DMS 273 treated with DMSO at 0.1 percent for 48 hours (cell line): ENCODE measurements at regions not wholly inside any gene's neighbourhood (a gene's known extent, or its start where the extent isn't known, plus 50 kb on each side); places are given as distances from the start of the nearest gene placed in this dataset.

ENCODE experiments used
- DNase-seq: peaks from one replicate; lab custom pipeline; 2025; lab: John Stamatoyannopoulos, UW

DNA sequence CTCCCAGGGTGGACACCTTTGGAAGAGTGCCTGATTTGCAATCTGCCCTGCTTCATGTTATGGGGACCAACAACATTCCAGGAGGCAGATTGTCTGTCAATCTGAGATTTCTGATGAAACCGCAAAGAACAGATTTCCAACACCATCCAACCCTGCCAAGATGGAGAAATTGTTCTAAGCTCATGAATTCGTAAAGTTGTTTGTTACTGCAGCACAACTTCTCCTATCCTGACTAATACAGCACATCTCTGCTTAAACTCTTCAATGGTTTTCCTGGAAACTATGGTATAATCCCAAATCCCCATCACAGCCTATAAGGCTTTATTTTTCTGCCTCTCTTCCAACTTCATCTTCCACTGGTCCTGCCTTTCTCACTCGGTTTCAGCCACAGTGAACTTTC lies 210.3 kb upstream of the TSHZ3 start:
- no peak for DNase-seq

DNA sequence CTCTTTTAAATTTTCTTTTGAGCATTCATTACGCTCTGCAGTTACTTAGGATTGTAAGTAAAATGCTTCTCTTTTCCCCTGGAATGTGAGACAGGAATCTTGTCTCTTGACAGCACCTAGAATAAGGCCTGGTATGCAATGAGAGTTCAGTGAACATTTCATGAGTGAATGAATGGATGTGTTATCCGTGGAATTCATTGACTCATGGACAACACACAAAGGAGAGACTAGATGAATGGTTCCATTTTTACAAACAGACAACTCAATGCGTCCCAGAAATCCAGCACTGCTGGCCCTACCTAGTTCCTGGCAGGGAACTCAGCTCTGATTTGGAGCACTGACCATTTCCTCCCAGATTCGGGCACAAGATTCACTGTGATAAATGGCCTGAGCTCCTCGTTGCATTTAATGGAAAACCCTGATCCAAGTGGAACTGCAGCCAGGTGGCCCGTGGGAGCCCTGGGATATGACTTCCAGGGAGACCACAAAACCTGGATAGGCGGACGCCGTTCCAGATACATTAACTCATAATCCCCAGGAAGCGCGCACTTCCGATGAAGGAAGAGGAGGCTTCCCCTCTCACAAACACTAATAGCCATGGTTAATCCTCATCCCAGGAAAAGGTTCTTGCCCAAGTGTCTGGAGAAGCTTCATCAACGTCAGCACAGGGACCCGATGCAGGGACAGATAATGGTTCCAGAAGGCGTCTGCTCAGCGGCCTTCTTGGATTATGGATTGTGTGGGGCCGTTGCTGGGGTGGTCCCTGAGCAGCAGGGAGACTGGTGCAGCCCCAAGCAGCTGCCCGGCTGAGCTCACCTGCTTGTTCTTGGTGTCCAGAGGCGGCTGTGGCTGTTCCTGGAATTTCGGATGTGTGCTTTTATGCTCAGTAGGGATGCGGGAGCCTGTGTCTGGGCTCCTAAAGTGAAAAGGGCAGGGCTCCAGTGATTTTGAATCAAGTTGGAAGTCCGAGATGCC lies 211.1 kb upstream of the TSHZ3 start:
- DNase-seq, result no peak

DNA sequence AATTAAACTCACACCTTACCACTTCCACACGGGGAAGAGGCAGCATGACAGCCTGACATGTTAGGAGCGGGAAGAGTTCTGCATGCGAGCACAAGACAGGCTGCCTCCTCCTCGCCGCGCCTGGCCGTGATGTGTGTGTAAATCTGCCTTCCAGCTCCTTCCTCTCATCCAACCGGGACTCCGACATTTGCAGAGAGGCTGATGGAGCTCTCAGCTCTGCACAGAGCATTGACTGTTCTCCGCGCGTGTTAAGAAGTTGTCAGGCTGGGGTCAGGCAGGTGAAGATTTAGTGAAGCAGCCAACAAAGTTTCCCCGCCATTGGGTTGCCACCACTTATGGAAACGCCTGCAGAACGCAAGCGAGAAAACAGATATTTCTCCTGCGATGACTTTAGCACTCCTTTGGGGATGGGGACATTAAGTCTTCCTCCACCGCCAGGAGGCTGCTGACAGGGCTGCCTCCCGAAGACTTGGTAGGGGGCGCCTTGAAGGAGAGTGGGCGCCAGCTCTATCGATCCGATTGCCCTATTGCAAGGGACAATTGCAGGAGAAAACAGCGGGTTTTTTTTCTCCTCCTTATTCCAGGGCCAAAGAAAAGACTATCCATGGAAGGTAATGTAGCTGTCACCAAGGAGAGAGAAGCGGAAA lies 213.9 kb upstream of the TSHZ3 start:
- DNase-seq, result no peak

DNA sequence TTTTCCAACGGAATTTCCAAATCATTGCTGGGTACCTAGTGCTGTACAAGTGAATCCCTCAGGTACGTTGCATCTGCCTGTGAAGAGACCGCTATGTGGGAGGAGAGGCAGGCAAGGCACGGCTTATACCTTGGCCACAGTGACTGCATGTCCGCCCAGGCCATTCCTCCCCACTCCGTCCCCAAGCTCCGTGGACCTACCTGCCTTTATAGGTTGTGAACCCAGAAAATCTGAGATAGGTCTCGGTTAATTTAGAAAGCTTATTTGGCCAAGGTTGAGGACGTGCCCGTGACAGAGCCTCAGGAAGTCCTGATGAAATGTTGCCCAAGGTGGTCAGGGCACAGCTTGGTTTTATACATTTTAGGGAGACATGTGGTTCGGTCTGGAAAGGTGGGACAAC lies 218.5 kb upstream of the TSHZ3 start:
- no peak for DNase-seq

DNA sequence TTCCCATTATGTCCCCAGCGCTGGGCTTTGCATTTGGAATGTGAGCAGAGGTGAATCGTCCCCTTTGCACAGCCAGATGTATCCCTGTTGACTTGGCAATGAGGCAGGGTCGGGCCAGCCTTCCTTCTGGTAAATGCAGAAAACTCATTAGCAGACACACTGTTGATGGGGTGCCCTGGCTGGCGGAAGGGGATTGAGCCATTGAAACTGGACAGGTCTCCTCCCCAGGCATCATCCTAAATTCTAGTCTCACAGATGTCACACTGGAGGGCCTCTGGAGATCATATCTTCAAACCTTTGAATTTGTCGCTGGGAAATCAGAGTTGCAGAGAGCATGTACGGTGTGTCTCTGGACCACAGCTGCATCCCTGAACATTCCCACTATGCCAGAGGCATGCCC lies 219.5 kb upstream of the TSHZ3 start:
- no peak for DNase-seq

DNA sequence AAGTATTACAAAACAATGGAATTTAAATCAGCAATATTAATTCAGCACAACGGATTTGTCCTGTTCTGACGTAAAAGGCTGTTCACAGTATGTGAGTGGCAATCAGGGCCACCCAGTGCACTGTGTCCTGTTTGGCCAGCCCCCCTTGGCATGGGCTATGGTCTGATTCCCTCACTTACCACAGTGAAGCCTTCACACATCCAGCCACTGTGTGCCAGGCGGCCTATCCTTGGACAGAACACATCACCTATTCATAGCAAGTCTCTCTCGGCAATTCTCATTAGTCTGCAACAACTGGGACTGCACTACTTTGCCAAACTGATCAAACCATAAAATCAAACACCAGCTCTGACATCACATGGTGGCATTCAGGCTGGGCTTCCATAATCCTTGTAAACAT lies 221.5 kb upstream of the TSHZ3 start:
- no peak for DNase-seq

DNA sequence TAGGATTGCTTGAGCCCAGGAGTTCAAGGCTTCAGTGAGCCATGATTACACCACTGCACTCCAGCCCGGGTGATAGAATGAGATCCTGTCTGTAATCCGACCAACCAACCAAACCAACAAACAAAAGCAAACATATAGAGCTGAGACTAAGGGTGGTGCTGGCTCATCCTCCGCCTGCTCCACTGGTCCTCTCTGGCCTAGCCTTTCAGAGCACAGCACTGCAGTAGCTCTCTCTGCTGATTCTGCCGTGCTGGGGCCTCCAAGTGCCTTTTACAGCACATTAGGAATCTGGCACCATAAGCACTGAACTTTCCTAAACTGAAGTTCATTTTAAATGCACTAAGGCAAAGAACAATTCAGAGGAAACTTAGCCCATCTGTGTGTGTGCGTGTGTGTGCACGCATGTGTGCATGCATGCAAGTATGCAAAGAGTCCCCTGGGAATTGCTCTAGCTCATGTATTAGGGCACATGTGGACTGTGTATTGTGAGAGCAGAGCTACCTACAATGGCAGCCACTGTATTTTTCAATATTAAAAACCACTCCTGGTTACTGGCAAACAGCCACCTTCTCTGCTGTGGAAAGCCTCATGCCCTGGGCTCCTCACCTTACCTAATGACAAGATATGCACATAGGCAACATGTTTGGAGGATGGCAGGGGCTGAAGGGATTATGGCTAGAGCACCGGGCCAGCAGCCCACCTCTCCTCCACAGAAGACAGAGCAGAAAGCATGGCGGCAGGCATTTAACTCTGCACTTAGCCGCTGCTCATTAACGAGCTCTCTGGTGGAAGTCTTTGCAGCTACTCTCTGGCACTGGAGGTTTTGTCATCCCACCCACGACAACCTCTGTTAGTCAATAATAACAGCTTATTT lies 223.1 kb upstream of the TSHZ3 start:
- DNase-seq, result no peak

DNA sequence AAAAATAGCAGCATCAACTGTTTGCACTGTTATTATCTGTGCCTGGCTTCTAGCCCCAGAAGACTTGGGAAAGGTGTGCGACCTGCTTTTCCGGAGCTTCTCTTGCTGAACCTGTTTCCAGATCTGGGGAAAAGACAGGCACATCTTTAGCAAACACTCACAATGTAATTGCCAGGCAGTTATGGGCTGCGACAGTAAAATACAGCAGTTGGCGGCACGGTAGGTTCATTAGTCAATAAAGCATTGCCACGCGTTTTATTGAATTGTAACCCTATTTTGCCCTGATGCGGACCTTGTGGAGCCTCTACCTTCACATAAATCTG lies 223.7 kb upstream of the TSHZ3 start:
- no peak for DNase-seq

DNA sequence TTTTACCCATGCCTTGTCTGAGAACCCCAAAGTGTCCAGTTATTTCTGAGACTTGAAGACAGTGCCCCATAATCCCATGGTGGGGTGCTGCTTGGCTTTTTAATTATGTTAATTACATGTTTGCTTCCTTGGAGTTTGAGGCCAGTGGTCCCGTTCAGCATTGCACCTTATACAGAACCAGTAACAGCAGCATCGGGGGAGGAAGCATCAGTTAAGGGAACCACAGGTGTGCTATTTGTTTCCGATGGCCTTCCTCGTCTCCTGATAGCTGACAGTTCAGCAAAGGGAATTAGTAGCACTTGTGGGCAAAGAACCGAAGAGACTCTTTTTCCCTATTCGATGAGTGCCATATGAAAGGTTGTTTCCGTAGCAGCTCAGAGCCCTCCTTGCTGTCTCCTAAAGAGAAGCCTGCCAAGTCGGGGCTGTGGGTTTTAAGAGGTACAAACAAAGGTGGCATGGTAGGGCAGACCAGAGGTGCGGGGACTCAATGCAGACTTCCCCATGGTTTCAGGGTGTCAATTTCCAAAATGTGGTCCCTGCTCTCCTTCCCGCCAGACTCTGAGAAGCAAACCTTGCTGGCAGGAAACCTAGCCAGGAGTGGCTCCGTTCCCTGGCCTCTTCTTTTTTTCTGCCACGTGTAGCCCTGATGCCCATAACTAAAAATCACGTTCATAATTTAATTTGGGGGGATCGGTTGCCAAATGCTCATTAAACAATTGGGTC lies 225.2 kb upstream of the TSHZ3 start:
- no peak for DNase-seq

DNA sequence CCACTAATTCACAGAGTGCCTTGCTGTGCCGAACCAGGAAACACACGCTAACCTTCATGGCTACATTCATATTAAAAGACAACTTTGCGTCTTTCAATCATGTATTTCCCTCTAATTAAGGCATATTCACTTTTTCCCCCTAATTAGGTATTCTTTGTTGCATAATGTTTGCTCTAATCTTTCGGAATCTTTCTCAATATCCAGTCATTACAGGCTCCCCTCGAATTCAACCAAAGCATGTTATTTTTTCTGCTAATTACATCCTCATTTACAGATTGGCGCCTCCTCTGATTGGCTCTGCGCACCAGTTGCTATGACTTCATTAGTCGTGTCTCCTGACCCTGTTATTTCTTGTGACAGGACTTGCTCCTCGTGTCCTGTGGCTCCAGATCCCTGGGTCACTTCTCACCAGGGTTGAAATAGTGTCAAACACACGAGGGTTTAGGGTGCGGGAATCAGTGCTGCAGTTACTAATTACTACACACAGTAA lies 226.7 kb upstream of the TSHZ3 start:
- DNase-seq, result no peak

DNA sequence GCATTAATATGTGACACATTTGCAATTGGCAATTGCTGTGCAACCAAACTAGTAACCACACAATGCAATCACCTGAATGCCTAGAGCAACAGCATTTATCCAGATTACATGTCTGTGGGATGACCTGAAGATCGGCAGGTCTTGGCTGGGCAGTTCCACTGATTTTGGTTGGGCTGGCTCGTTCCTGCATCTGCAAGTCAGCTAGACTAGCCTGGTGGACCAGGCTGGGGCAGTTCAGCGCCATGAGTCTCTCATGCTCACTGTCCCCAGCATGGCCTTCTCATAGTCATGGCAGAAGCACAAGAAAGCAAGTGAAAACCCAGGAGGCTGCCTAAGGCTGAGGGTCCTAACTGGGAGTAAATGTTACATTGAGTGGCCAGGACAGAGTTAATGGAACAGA lies 229.1 kb upstream of the TSHZ3 start:
- no peak for DNase-seq

DNA sequence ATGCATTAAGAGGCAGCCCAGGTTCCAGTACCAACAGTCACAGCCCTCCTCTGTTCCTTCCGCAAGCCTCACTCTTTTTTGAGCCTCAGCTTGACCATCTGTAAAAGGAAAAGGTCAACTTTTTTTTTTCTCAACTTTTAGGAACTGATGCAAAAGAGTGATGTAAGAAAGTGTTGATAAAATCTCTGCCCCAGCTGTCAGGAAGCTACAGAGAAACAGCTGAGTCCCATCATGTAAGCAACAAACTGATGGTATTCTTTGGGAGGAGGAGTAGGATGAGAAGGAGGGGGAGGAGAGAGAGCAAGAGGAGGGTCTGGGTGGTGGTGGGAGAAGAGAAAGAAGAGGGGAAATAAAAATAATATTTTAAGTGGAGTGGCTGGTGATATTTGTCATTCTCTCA lies 233.9 kb upstream of the TSHZ3 start:
- DNase-seq, result no peak

DNA sequence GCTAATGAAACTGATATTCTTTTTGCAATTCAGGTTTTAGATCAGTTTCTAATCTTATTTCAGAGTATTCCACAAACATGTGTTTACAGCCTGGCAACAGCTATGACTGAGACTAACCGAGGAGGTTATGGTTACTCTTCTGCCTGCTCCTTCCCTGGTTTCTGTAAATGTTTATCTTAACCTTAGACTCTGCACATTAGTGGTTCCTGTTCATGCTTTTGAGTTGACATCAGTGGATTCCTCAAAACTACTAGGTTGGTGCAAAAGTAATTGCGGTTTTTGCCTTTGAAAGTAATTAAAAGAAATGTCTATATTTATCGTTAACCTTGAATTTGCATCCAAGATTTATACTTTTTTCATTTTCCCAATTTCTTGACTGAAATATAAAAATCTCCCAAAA lies 237.0 kb upstream of the TSHZ3 start:
- no peak for DNase-seq

DNA sequence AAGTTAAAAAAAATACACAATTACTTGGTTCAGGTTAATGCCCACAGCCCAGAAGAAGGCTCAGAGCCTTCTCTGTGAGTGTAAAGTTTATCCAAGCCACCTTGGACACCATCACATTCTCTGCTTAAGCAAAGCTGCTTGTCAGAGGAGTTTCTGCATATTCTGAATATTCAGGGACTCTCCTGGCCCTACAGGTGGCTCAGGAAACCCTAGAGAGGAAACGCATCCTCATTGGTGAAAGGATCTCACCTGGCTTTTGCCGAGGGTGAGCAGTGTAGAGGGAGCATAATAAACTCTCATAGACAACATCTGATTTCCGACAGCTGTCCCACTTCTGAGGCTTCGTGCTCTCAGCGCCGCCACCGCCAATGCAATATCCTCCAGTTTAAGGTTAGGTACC lies 239.9 kb upstream of the TSHZ3 start:
- DNase-seq, result no peak

DNA sequence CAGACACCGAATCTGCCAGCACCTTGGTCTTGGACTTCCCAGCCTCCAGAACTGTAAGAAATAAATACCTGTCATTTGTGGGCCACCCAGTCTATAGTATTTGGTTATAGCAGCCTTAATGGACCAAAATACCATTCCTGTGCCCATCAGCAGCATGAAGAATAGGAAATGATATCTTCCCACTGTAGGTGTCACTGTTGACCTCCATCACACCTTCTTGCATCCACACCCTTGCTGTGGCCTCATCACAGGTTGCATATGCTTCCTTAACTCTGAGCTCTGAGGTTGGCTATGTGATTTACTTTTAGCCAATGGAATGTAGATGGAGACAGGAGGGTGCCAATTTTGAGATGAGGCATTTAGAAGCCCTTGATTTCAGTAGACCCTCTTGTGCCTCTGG lies 242.0 kb upstream of the TSHZ3 start:
- DNase-seq, result no peak

DNA sequence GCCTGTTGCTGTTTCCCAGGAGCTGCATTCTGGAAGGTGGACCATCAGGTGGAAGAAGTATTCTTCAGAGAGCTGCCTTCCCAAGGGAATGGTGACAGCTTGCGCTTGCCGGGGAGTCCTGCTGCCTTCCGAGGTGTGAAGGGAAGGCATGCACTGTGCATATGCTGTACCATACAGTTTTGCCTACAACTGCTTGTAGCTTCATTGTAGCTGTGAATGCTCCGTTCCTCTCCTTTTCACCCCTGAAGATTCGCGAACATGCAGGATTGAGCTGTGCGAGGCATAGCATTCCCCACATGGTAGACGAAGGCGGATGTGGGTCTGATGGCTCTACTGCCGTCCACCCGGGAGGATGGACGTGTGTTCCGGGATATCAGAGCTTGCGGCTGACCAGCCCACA lies 243.2 kb upstream of the TSHZ3 start:
- DNase-seq, result no peak

DNA sequence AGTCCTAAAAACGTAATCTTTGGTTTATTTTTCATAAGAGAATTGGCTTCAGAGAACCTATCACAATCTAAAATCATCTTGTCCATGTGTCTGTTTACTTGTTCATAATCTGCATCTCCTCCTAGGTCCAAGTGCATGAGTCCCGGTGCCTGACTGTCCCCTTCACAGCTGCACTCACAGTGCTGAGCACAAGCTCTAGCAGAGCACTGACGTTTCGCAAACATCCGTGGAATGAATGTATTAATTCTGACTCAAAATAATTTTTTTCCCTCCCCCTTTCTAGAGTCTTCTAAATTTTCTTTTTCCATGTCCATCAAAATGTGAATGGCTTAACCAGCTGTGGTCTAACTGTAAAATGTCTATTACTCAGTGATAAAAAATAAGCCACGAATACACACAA lies 245.5 kb upstream of the TSHZ3 start:
- no peak for DNase-seq

DNA sequence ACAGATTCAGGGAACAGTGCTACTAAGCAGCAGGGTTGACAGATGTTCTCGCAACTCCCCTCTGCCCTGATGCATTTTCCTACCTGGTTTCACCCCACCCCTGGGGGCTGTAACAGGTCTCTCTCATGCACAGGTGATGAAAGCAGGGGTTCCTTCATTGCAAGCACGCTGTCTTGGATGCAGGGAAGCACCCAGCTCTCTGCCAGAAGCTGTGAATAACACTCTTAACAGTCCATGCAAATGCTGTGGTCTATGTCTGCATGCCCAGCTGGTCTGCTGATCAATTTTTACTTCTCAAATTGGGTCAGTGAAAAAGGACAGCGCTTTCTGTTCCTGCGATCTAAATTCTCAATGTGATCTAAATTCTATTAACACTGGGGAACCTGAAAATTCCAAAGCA lies 246.3 kb upstream of the TSHZ3 start:
- no peak for DNase-seq

DNA sequence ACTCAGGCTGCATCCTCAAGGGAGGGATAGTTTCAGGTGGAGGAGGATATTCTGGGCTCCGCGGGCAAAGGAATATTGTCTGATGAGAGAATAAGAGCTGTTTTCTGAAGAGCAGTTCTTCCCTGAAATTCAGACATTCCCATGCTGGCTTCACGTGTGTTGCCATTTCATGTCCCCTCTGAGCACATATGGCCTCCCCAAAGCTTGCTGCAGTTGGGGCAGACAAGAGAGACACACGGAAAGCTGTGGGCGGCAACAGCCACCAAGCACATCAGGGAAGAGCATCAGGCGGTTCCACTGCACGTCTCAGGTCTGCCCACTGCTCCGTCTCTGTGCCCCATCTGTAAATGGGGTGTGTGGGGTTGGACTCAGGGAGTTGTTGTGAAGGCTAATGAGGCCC lies 247.5 kb upstream of the TSHZ3 start:
- no peak for DNase-seq

DNA sequence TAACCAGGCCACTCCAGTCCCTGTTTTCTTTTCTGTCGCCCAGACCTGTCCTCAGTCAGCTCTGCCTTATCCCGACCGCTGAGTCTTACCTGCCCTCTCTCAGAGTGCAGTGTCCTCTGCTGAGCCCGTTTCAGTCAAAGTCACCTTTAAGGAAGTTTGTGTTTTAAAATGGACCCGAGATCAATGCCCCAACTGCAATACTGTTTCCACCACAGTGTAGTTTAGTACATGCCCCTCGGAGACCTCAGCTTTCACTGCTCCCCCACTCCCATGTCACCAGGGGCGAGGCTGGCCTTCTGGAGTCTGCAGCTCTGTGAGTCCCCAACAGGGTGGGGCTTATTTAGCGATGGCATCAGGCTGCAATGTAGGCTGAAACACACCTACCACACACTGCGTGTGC lies 248.4 kb upstream of the TSHZ3 start:
- no peak for DNase-seq

DNA sequence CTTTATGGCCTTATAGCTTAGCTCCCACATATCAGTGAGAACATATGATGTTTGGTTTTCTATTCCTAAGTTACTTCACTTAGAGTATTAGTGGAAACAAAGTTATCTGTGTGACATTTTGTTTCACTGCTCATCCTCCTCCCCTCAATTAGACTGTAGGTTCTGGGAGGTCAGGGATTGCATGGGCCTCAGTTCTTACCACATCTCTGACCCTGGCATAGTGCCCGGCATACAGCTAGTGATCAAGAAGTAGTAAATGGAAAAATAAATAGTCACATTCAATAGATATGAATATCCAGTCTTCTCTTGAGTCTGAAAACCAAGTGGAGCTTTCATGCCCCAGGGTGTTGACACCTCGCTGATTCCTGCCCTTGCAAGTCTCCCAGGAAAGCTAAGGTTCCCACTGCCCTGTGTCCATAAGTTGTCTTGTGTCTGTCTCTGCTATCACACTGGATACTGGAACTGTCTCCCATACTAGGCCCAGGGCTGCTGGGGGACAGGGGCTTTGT lies 249.5 kb upstream of the TSHZ3 start:
- no peak for DNase-seq
